WTC11 (cell line): ENCODE measurements at regions not wholly inside any gene's neighbourhood (a gene's known extent, or its start where the extent isn't known, plus 50 kb on each side); places are given as distances from the start of the nearest gene placed in this dataset.

Experiments
- ELF4 ChIP-seq: sonication (generic); formaldehyde crosslinking; IDR thresholded peaks from 2 replicates; pipeline ENCODE4 v1.8.1; 2022; ENCODE audit warnings: low read depth, mild to moderate bottlenecking, moderate library complexity, missing genetic modification reagents
- EMX1 ChIP-seq: fragments of 250-450 bp; sonication (Bioruptor Pico); IDR thresholded peaks from 2 replicates; pipeline ENCODE4 v1.8.0; 2021; ENCODE audit warnings: mild to moderate bottlenecking
- ESRRA ChIP-seq: sonication (generic); formaldehyde crosslinking; IDR thresholded peaks from 2 replicates; pipeline ENCODE4 v1.8.1; 2022; ENCODE audit warnings: mild to moderate bottlenecking, missing genetic modification reagents, borderline replicate concordance
- NFE2L1 ChIP-seq: sonication (generic); formaldehyde crosslinking; IDR thresholded peaks from 2 replicates; pipeline ENCODE4 v1.8.1; 2023; ENCODE audit warnings: missing genetic modification reagents
- ZNF138 ChIP-seq: sonication (generic); formaldehyde crosslinking; conservative IDR thresholded peaks from 2 replicates; pipeline ENCODE4 v1.8.1; 2022; ENCODE audit warnings: mild to moderate bottlenecking, moderate library complexity, missing genetic modification reagents
- ZNF232 ChIP-seq: sonication (generic); formaldehyde crosslinking; IDR thresholded peaks from 2 replicates; pipeline ENCODE4 v1.8.0; 2022; ENCODE audit warnings: mild to moderate bottlenecking, missing genetic modification reagents
- TF ChIP-seq, protein P1 (sequence below): sonication (generic); formaldehyde crosslinking; IDR thresholded peaks from 2 replicates; pipeline ENCODE4 v1.8.0; 2023; ENCODE audit warnings: missing genetic modification reagents, mild to moderate bottlenecking, borderline replicate concordance
- TF ChIP-seq, protein P2 (sequence below): sonication (generic); formaldehyde crosslinking; IDR thresholded peaks from 2 replicates; pipeline ENCODE4 v1.8.1; 2023; ENCODE audit warnings: mild to moderate bottlenecking, missing genetic modification reagents
- TF ChIP-seq, protein P3 (sequence below): sonication (generic); formaldehyde crosslinking; IDR thresholded peaks from 2 replicates; pipeline ENCODE4 v1.8.0; 2022; ENCODE audit warnings: mild to moderate bottlenecking, missing genetic modification reagents
- TF ChIP-seq, protein P4 (sequence below): fragments of 200-600 bp; IDR thresholded peaks from 2 replicates; pipeline ENCODE4 v1.8.0; 2022; ENCODE audit warnings: antibody characterized with exemption
- TF ChIP-seq, protein P5 (sequence below): sonication (generic); formaldehyde crosslinking; conservative IDR thresholded peaks from 2 replicates; pipeline ENCODE4 v1.8.1; 2022; ENCODE audit warnings: mild to moderate bottlenecking, missing genetic modification reagents
- TF ChIP-seq, protein P6 (sequence below): sonication (generic); formaldehyde crosslinking; IDR thresholded peaks from 2 replicates; pipeline ENCODE4 v1.8.1; 2023; ENCODE audit warnings: mild to moderate bottlenecking, missing genetic modification reagents, moderate library complexity
- TF ChIP-seq, protein P7 (sequence below): sonication (generic); formaldehyde crosslinking; IDR thresholded peaks from 2 replicates; pipeline ENCODE4 v1.8.0; 2022; ENCODE audit warnings: missing genetic modification reagents

DNA sequence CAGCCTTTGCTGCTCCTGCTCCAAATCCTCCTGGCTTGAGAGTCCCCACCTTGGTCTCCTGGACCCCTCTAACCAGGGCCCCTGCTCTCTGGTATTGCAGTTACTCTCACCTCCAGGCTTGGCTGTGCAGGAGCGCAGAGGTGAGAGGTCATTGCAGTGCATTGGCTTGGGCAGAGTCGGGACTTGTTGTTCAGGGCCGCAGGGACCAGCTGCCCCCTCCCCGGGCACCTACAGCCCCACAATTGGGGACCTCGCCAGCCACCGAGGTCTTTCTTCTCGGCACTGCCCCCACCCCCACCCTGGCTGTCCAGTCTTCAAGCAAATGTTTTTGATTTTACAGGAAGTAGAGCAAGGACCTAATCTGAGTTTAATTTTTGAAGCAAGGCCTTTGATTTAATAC, 65.5 kb upstream of the FGF3 start:
- TF ChIP-seq, protein P1, sequence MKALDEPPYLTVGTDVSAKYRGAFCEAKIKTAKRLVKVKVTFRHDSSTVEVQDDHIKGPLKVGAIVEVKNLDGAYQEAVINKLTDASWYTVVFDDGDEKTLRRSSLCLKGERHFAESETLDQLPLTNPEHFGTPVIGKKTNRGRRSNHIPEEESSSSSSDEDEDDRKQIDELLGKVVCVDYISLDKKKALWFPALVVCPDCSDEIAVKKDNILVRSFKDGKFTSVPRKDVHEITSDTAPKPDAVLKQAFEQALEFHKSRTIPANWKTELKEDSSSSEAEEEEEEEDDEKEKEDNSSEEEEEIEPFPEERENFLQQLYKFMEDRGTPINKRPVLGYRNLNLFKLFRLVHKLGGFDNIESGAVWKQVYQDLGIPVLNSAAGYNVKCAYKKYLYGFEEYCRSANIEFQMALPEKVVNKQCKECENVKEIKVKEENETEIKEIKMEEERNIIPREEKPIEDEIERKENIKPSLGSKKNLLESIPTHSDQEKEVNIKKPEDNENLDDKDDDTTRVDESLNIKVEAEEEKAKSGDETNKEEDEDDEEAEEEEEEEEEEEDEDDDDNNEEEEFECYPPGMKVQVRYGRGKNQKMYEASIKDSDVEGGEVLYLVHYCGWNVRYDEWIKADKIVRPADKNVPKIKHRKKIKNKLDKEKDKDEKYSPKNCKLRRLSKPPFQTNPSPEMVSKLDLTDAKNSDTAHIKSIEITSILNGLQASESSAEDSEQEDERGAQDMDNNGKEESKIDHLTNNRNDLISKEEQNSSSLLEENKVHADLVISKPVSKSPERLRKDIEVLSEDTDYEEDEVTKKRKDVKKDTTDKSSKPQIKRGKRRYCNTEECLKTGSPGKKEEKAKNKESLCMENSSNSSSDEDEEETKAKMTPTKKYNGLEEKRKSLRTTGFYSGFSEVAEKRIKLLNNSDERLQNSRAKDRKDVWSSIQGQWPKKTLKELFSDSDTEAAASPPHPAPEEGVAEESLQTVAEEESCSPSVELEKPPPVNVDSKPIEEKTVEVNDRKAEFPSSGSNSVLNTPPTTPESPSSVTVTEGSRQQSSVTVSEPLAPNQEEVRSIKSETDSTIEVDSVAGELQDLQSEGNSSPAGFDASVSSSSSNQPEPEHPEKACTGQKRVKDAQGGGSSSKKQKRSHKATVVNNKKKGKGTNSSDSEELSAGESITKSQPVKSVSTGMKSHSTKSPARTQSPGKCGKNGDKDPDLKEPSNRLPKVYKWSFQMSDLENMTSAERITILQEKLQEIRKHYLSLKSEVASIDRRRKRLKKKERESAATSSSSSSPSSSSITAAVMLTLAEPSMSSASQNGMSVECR (CRISPR knock-in tag) = no peak
- TF ChIP-seq, protein P2, sequence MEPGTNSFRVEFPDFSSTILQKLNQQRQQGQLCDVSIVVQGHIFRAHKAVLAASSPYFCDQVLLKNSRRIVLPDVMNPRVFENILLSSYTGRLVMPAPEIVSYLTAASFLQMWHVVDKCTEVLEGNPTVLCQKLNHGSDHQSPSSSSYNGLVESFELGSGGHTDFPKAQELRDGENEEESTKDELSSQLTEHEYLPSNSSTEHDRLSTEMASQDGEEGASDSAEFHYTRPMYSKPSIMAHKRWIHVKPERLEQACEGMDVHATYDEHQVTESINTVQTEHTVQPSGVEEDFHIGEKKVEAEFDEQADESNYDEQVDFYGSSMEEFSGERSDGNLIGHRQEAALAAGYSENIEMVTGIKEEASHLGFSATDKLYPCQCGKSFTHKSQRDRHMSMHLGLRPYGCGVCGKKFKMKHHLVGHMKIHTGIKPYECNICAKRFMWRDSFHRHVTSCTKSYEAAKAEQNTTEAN (CRISPR knock-in tag) = no peak
- TF ChIP-seq ELF4 (CRISPR knock-in tag) (no peak), NFE2L1 (CRISPR knock-in tag) (no peak), EMX1 (CRISPR knock-in tag) (no peak), ZNF232 (CRISPR knock-in tag) (no peak), ESRRA (CRISPR knock-in tag) (no peak), ZNF138 (CRISPR knock-in tag) (no peak)
- TF ChIP-seq, protein P3, sequence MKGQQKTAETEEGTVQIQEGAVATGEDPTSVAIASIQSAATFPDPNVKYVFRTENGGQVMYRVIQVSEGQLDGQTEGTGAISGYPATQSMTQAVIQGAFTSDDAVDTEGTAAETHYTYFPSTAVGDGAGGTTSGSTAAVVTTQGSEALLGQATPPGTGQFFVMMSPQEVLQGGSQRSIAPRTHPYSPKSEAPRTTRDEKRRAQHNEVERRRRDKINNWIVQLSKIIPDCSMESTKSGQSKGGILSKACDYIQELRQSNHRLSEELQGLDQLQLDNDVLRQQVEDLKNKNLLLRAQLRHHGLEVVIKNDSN = no peak
- TF ChIP-seq, protein P4, sequence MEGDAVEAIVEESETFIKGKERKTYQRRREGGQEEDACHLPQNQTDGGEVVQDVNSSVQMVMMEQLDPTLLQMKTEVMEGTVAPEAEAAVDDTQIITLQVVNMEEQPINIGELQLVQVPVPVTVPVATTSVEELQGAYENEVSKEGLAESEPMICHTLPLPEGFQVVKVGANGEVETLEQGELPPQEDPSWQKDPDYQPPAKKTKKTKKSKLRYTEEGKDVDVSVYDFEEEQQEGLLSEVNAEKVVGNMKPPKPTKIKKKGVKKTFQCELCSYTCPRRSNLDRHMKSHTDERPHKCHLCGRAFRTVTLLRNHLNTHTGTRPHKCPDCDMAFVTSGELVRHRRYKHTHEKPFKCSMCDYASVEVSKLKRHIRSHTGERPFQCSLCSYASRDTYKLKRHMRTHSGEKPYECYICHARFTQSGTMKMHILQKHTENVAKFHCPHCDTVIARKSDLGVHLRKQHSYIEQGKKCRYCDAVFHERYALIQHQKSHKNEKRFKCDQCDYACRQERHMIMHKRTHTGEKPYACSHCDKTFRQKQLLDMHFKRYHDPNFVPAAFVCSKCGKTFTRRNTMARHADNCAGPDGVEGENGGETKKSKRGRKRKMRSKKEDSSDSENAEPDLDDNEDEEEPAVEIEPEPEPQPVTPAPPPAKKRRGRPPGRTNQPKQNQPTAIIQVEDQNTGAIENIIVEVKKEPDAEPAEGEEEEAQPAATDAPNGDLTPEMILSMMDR = no peak
- TF ChIP-seq, protein P5, sequence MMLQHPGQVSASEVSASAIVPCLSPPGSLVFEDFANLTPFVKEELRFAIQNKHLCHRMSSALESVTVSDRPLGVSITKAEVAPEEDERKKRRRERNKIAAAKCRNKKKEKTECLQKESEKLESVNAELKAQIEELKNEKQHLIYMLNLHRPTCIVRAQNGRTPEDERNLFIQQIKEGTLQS = no peak
- TF ChIP-seq, protein P6, sequence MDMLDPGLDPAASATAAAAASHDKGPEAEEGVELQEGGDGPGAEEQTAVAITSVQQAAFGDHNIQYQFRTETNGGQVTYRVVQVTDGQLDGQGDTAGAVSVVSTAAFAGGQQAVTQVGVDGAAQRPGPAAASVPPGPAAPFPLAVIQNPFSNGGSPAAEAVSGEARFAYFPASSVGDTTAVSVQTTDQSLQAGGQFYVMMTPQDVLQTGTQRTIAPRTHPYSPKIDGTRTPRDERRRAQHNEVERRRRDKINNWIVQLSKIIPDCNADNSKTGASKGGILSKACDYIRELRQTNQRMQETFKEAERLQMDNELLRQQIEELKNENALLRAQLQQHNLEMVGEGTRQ (CRISPR knock-in tag) = no peak
- TF ChIP-seq, protein P7, sequence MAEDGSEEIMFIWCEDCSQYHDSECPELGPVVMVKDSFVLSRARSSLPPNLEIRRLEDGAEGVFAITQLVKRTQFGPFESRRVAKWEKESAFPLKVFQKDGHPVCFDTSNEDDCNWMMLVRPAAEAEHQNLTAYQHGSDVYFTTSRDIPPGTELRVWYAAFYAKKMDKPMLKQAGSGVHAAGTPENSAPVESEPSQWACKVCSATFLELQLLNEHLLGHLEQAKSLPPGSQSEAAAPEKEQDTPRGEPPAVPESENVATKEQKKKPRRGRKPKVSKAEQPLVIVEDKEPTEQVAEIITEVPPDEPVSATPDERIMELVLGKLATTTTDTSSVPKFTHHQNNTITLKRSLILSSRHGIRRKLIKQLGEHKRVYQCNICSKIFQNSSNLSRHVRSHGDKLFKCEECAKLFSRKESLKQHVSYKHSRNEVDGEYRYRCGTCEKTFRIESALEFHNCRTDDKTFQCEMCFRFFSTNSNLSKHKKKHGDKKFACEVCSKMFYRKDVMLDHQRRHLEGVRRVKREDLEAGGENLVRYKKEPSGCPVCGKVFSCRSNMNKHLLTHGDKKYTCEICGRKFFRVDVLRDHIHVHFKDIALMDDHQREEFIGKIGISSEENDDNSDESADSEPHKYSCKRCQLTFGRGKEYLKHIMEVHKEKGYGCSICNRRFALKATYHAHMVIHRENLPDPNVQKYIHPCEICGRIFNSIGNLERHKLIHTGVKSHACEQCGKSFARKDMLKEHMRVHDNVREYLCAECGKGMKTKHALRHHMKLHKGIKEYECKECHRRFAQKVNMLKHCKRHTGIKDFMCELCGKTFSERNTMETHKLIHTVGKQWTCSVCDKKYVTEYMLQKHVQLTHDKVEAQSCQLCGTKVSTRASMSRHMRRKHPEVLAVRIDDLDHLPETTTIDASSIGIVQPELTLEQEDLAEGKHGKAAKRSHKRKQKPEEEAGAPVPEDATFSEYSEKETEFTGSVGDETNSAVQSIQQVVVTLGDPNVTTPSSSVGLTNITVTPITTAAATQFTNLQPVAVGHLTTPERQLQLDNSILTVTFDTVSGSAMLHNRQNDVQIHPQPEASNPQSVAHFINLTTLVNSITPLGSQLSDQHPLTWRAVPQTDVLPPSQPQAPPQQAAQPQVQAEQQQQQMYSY (CRISPR knock-in tag) = no peak
